Smooth muscle cell (in vitro differentiated cells): ENCODE measurements at regions not wholly inside any gene's neighbourhood (a gene's known extent, or its start where the extent isn't known, plus 50 kb on each side); places are given as distances from the start of the nearest gene placed in this dataset.

ENCODE experiments used
- DNase-seq: peaks from one replicate; lab custom pipeline; 2025; ENCODE audit not compliant: unreplicated experiment; lab: John Stamatoyannopoulos, UW
- H2AFZ ChIP-seq: fragments of 200-600 bp; sonication (generic); 2 replicates; pipeline ENCODE4 v1.6.0; 2016; ENCODE audit warnings: antibody characterized with exemption, low read depth, mild to moderate bottlenecking
- H3F3A ChIP-seq: fragments of 200-600 bp; sonication (generic); 2 replicates; pipeline ENCODE4 v1.6.0; 2017; ENCODE audit warnings: antibody characterized with exemption, low read depth
- H3K27ac ChIP-seq: fragments of 200-600 bp; sonication (generic); 2 replicates; pipeline ENCODE4 v1.5.1; 2016; ENCODE audit warnings: low read depth, mild to moderate bottlenecking
- H3K27me3 ChIP-seq: fragments of 200-600 bp; sonication (generic); 2 replicates; pipeline ENCODE4 v1.6.1; 2016; ENCODE audit warnings: low read depth, mild to moderate bottlenecking
- H3K36me3 ChIP-seq: fragments of 200-600 bp; sonication (generic); 2 replicates; pipeline ENCODE4 v1.5.1; 2016; ENCODE audit warnings: low read depth
- H3K4me1 ChIP-seq: fragments of 200-600 bp; sonication (generic); 2 replicates; pipeline ENCODE4 v1.5.1; 2016; ENCODE audit warnings: low read depth
- H3K4me2 ChIP-seq: fragments of 200-600 bp; sonication (generic); 2 replicates; pipeline ENCODE4 v1.6.0; 2016; ENCODE audit warnings: mild to moderate bottlenecking
- H3K4me3 ChIP-seq: fragments of 200-600 bp; sonication (generic); 2 replicates; pipeline ENCODE4 v1.5.1; 2016; ENCODE audit warnings: mild to moderate bottlenecking
- H3K79me2 ChIP-seq: fragments of 200-600 bp; sonication (generic); 2 replicates; pipeline ENCODE4 v1.6.0; 2016; ENCODE audit warnings: low read depth, mild to moderate bottlenecking
- H3K9ac ChIP-seq: fragments of 200-600 bp; sonication (generic); 2 replicates; pipeline ENCODE4 v1.6.0; 2016; ENCODE audit warnings: low read depth
- H3K9me3 ChIP-seq: fragments of 200-600 bp; sonication (generic); replicated peaks from 2 replicates; pipeline ENCODE4 v1.5.1; 2016; ENCODE audit warnings: low read depth
- H4K20me1 ChIP-seq: fragments of 200-600 bp; sonication (generic); 2 replicates; pipeline ENCODE4 v1.6.0; 2016; ENCODE audit warnings: low read depth
- CTCF ChIP-seq: fragments of 200-600 bp; sonication (generic); IDR thresholded peaks from 2 replicates; pipeline ENCODE4 v1.5.1; 2017; ENCODE audit warnings: borderline replicate concordance, mild to moderate bottlenecking, antibody characterized with exemption; ENCODE audit not compliant: insufficient read depth, poor library complexity, severe bottlenecking
- WGBS: methylation state at CpG from one replicate; pipeline ENCODE4 v1.1.7; 2016; ENCODE audit warnings: low lambda C conversion rate; 5-methylcytosine and 5-hydroxymethylcytosine counted together

- no peaks in the 10 kb centered on the region for H3K36me3 ChIP-seq
- no peaks in the 10 kb centered on the region for H4K20me1 ChIP-seq
- no peak for DNase-seq
- H3K4me2 ChIP-seq, result no peak overlapping the region
- no peaks in the 10 kb centered on the region for H3F3A ChIP-seq
- no peak overlapping the region for H3K27ac ChIP-seq
- H3K4me1 ChIP-seq, result no peaks in the 10 kb centered on the region
- TF ChIP-seq CTCF, result no peak
- no peak overlapping the region for H3K4me3 ChIP-seq
- H3K9ac ChIP-seq, result no peak overlapping the region
- H3K79me2 ChIP-seq, result no peaks in the 10 kb centered on the region
- H3K9me3 ChIP-seq, result no peaks in the 10 kb centered on the region
- H2AFZ ChIP-seq, result no peak overlapping the region
- 92% methylated on average over 8 of the region's 8 CpGs for WGBS
- H3K27me3 ChIP-seq, result no peaks in the 10 kb centered on the region
Observed at GRCh38 chr22:45061332-45061731, 51.5 kb upstream of the PHF21B start.

- H3K4me1 ChIP-seq, result no peaks in the 10 kb centered on the region
- peak overlapping the region; percentile 36 for H3K4me2 ChIP-seq
- H3F3A ChIP-seq, result no peaks in the 10 kb centered on the region
- no peaks in the 10 kb centered on the region for H3K27me3 ChIP-seq
- H3K9me3 ChIP-seq, result no peaks in the 10 kb centered on the region
- no peak overlapping the region for H3K4me3 ChIP-seq
- no peak for TF ChIP-seq CTCF
- whole genome bisulfite sequencing, result 66% methylated on average over 18 of the region's 18 CpGs
- H3K36me3 ChIP-seq, result no peaks in the 10 kb centered on the region
- H2AFZ ChIP-seq, result no peak overlapping the region
- H4K20me1 ChIP-seq, result no peaks in the 10 kb centered on the region
- peak overlapping the region; percentile 40 for H3K27ac ChIP-seq
- H3K79me2 ChIP-seq, result no peaks in the 10 kb centered on the region
- no peak for DNase-seq
- no peak overlapping the region for H3K9ac ChIP-seq
Observed at GRCh38 chr22:45064313-45065278, 54.8 kb upstream of the PHF21B start.

- H3K27me3 ChIP-seq, result no peaks in the 10 kb centered on the region
- no peak for TF ChIP-seq CTCF
- H3F3A ChIP-seq, result no peaks in the 10 kb centered on the region
- no peak overlapping the region for H3K4me2 ChIP-seq
- H3K9me3 ChIP-seq, result no peaks in the 10 kb centered on the region
- H3K36me3 ChIP-seq, result no peaks in the 10 kb centered on the region
- H3K79me2 ChIP-seq, result no peaks in the 10 kb centered on the region
- DNase-seq, result no peak
- H4K20me1 ChIP-seq, result no peaks in the 10 kb centered on the region
- no peak overlapping the region for H3K9ac ChIP-seq
- H2AFZ ChIP-seq, result no peak overlapping the region
- H3K4me1 ChIP-seq, result no peaks in the 10 kb centered on the region
- H3K4me3 ChIP-seq, result no peak overlapping the region
- H3K27ac ChIP-seq, result no peak overlapping the region
- 93% methylated on average over 8 of the region's 8 CpGs for WGBS
Observed at GRCh38 chr22:45065726-45066125, 55.9 kb upstream of the PHF21B start.
